Progenitor cell of endocrine pancreas (in vitro differentiated cells): ENCODE measurements at regions not wholly inside any gene's neighbourhood (a gene's known extent, or its start where the extent isn't known, plus 50 kb on each side); places are given as distances from the start of the nearest gene placed in this dataset.

Experiments
- DNase-seq: peaks from one replicate; pipeline ENCODE4 v3.0.0; 2021; ENCODE audit warnings: low spot score; ENCODE audit not compliant: unreplicated experiment
- H3K27ac Mint-ChIP-seq: 2 replicates; pipeline ENCODE4 v1.8.0; 2021; ENCODE audit warnings: mild to moderate bottlenecking, moderate library complexity, mixed read lengths
- H3K27me3 Mint-ChIP-seq: 2 replicates; pipeline ENCODE4 v1.8.0; 2021; ENCODE audit warnings: mixed read lengths
- H3K36me3 Mint-ChIP-seq: 2 replicates; pipeline ENCODE4 v1.8.0; 2022; ENCODE audit warnings: mixed read lengths; ENCODE audit not compliant: insufficient read depth
- H3K4me1 Mint-ChIP-seq: 2 replicates; pipeline ENCODE4 v1.8.0; 2021; ENCODE audit warnings: low read depth, mixed read lengths
- H3K4me3 Mint-ChIP-seq: 2 replicates; pipeline ENCODE4 v1.8.0; 2021; ENCODE audit warnings: low read depth, mild to moderate bottlenecking, moderate library complexity, mixed read lengths
- H3K9me3 Mint-ChIP-seq: 2 replicates; pipeline ENCODE4 v1.8.0; 2021; ENCODE audit warnings: low read depth, mixed read lengths
- TF ChIP-seq, protein P1 (sequence below): fragments of 200-600 bp; sonication (generic); IDR thresholded peaks from one replicate; pipeline ENCODE4 v1.5.0; 2021; ENCODE audit warnings: antibody characterized with exemption, mild to moderate bottlenecking; ENCODE audit not compliant: unreplicated experiment

DNA sequence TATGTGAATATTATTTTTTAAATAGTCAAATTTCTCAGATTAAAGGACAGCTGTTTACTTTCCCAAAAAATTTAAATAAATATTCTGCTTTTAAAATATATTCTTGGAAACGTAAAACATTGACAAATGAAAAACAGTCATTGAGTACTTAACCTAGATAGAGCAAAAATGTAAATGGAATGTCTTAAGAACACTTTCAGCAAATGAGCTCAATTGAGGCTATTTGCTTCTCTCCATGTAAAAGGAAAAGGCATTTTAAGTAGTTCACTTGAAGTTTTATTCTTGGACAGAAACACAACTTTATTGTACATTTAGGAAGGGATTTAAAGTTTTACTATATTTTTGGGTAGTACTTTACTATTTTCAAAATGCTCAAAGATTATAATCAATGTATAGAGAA is 983.6 kb upstream of the TYRP1 start:
- Mint-ChIP-seq H3K4me1 (no peaks in the 10 kb centered on the region), H3K36me3 (no peaks in the 10 kb centered on the region), H3K9me3 (no peaks in the 10 kb centered on the region), H3K27me3 (no peaks in the 10 kb centered on the region), H3K27ac (no peak overlapping the region), H3K4me3 (no peak overlapping the region)
- TF ChIP-seq, protein P1, sequence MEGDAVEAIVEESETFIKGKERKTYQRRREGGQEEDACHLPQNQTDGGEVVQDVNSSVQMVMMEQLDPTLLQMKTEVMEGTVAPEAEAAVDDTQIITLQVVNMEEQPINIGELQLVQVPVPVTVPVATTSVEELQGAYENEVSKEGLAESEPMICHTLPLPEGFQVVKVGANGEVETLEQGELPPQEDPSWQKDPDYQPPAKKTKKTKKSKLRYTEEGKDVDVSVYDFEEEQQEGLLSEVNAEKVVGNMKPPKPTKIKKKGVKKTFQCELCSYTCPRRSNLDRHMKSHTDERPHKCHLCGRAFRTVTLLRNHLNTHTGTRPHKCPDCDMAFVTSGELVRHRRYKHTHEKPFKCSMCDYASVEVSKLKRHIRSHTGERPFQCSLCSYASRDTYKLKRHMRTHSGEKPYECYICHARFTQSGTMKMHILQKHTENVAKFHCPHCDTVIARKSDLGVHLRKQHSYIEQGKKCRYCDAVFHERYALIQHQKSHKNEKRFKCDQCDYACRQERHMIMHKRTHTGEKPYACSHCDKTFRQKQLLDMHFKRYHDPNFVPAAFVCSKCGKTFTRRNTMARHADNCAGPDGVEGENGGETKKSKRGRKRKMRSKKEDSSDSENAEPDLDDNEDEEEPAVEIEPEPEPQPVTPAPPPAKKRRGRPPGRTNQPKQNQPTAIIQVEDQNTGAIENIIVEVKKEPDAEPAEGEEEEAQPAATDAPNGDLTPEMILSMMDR = no peak
- DNase-seq = no peak

GRCh38 chr9:11713077-11713476 is 980.1 kb upstream of the TYRP1 start:
- H3K4me1 Mint-ChIP-seq = no peaks in the 10 kb centered on the region
- H3K36me3 Mint-ChIP-seq = no peaks in the 10 kb centered on the region
- no peak for DNase-seq
- no peaks in the 10 kb centered on the region for H3K27me3 Mint-ChIP-seq
- no peaks in the 10 kb centered on the region for H3K9me3 Mint-ChIP-seq
- TF ChIP-seq, protein P1 = no peak
- no peak overlapping the region for H3K27ac Mint-ChIP-seq
- no peak overlapping the region for H3K4me3 Mint-ChIP-seq

- Mint-ChIP-seq H3K4me1 (peaks cover 1% of the 10 kb centered on the region), H3K27ac (no peak overlapping the region), H3K27me3 (no peaks in the 10 kb centered on the region), H3K4me3 (no peak overlapping the region), H3K9me3 (peaks cover 9% of the 10 kb centered on the region), H3K36me3 (no peaks in the 10 kb centered on the region)
- TF ChIP-seq, protein P1 = no peak
- DNase-seq = no peak
These were observed 970.2 kb upstream of the TYRP1 start for GRCh38 chr9:11722957-11723356.

DNA sequence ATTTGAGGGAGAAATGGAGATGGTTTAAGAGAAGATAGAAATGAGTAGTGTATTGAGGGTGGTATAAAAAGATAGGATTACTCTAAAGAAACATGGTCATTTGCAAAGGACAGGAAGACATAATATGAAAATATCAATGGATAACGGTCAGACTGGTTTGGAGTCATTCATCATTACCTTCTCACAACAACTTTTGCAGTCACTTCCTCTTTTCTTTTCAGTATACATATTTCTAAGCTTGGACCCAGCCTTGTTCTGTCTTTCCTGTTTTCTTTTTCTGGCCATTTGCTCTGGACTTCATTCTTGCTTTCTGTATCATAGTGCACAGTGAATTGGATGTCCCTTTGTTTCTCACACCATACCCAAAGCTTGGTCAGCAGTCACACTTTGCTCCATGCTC is 966.5 kb upstream of the TYRP1 start:
- Mint-ChIP-seq H3K4me1 (peaks cover 1% of the 10 kb centered on the region), H3K9me3 (peaks cover 7% of the 10 kb centered on the region), H3K4me3 (no peak overlapping the region), H3K36me3 (no peaks in the 10 kb centered on the region), H3K27me3 (no peaks in the 10 kb centered on the region), H3K27ac (no peak overlapping the region)
- DNase-seq = no peak
- TF ChIP-seq, protein P1 = no peak

- Mint-ChIP-seq H3K27ac (no peak overlapping the region), H3K4me1 (no peaks in the 10 kb centered on the region), H3K4me3 (no peak overlapping the region), H3K27me3 (no peaks in the 10 kb centered on the region), H3K36me3 (peaks cover 2% of the 10 kb centered on the region), H3K9me3 (peaks cover 12% of the 10 kb centered on the region)
- DNase-seq = no peak
- TF ChIP-seq, protein P1 = no peak
These were observed 957.8 kb upstream of the TYRP1 start for GRCh38 chr9:11735391-11735790.
